SK-N-SH (cell line): ENCODE measurements at regions not wholly inside any gene's neighbourhood (a gene's known extent, or its start where the extent isn't known, plus 50 kb on each side); places are given as distances from the start of the nearest gene placed in this dataset.

Source experiments
- CTCF ChIA-PET: fragments of 300-600, 350-600 bp; formaldehyde crosslinking; extraction: SDS; loops from one replicate; lab custom pipeline; 2021; lab: Yijun Ruan, JAX
- POLR2A ChIA-PET: fragments of 350-600 bp; sonication (Branson Sonifier 250); formaldehyde crosslinking; extraction: SDS; loops from one replicate; lab custom pipeline; 2020; ENCODE audit warnings: antibody characterized with exemption, inconsistent platforms; lab: Yijun Ruan, JAX
- DNase-seq: peaks from one replicate; pipeline ENCODE4 v3.0.0; 2012
- H2AFZ ChIP-seq: fragments of 200-600 bp; sonication (generic); 2 replicates; pipeline ENCODE4 v1.8.1; 2016; ENCODE audit warnings: antibody characterized with exemption, mild to moderate bottlenecking, low read depth
- H3F3A ChIP-seq: fragments of 200-600 bp; sonication (generic); replicated peaks from 2 replicates; pipeline ENCODE3; 2016; ENCODE audit warnings: antibody characterized with exemption, mild to moderate bottlenecking; ENCODE audit not compliant: insufficient read depth
- H3K27ac ChIP-seq, 2 experiments: fragments of 200-500 bp in 1 of 2; fragments of 200-600 bp in 1 of 2; sonication (Bioruptor generic) in 1 of 2; sonication (generic), shearing (Covaris generic) in 1 of 2; 2 replicates each; pipeline versions ENCODE4 v1.5.1 to v1.6.1; 2014 to 2016; ENCODE audit warnings: low read depth in 2 of 2, inconsistent platforms in 1 of 2, low read length in 1 of 2, mild to moderate bottlenecking in 1 of 2, mixed read lengths in 1 of 2
- H3K27me3 ChIP-seq: fragments of 200-600 bp; sonication (generic), shearing (Covaris generic); 2 replicates; pipeline ENCODE4 v1.6.1; 2016; ENCODE audit warnings: mixed run types; ENCODE audit not compliant: insufficient read depth
- H3K36me3 ChIP-seq, 2 experiments: fragments of 200-500 bp in 1 of 2; fragments of 200-600 bp in 1 of 2; sonication (Bioruptor generic) in 1 of 2; sonication (generic) in 1 of 2; replicated peaks in 1 of 2; 2 replicates each; pipeline versions ENCODE3 to v1.5.1; 2014 to 2016; ENCODE audit warnings: low read length in 1 of 2, mild to moderate bottlenecking in 1 of 2; ENCODE audit not compliant: insufficient read depth in 2 of 2, control insufficient read depth in 1 of 2
- H3K4me1 ChIP-seq, 2 experiments: fragments of 200-500 bp in 1 of 2; fragments of 200-600 bp in 1 of 2; sonication (Bioruptor generic) in 1 of 2; sonication (generic), shearing (Covaris generic) in 1 of 2; 2 replicates each; pipeline versions ENCODE4 v1.5.1 to v1.6.1; 2014 to 2016; ENCODE audit warnings: low read depth in 1 of 2, low read length in 1 of 2, mixed run types in 1 of 2; ENCODE audit not compliant: insufficient read depth in 2 of 2, control insufficient read depth in 1 of 2
- H3K4me2 ChIP-seq: fragments of 200-600 bp; sonication (generic), shearing (Covaris generic); 2 replicates; pipeline ENCODE4 v1.6.1; 2017; ENCODE audit warnings: mixed run types
- H3K4me3 ChIP-seq, 2 experiments: fragments of 200-500 bp in 1 of 2; fragments of 200-600 bp in 1 of 2; sonication (Bioruptor generic) in 1 of 2; sonication (generic), shearing (Covaris generic) in 1 of 2; 2 replicates each; pipeline versions ENCODE4 v1.5.1 to v1.8.1; 2014 to 2016; ENCODE audit warnings: low read depth in 2 of 2, inconsistent platforms in 1 of 2, low read length in 1 of 2, mild to moderate bottlenecking in 1 of 2, mixed read lengths in 1 of 2, moderate library complexity in 1 of 2
- H3K79me2 ChIP-seq: fragments of 200-600 bp; sonication (generic); 2 replicates; pipeline ENCODE4 v1.8.1; 2017; ENCODE audit warnings: mild to moderate bottlenecking; ENCODE audit not compliant: insufficient read depth
- H3K9ac ChIP-seq: fragments of 200-600 bp; sonication (generic); 2 replicates; pipeline ENCODE4 v1.6.1; 2017; ENCODE audit warnings: mixed run types
- H3K9me2 ChIP-seq: fragments of 200-600 bp; sonication (generic); 2 replicates; pipeline ENCODE4 v1.6.1; 2017; ENCODE audit warnings: mixed run types
- H3K9me3 ChIP-seq: fragments of 200-600 bp; sonication (generic); 2 replicates; pipeline ENCODE4 v1.6.1; 2017; ENCODE audit warnings: mixed run types, mild to moderate bottlenecking, moderate library complexity
- H4K20me1 ChIP-seq: fragments of 200-600 bp; sonication (generic); 2 replicates; pipeline ENCODE4 v1.6.1; 2017; ENCODE audit warnings: mild to moderate bottlenecking, mixed run types; ENCODE audit not compliant: insufficient read depth
- CHD2 ChIP-seq: fragments of 150-350 bp; IDR thresholded peaks from 2 replicates; pipeline ENCODE4 v1.6.1; 2018; ENCODE audit warnings: low read length; ENCODE audit not compliant: partially characterized antibody
- FOXJ3 ChIP-seq: sonication (generic); formaldehyde crosslinking; IDR thresholded peaks from 2 replicates; pipeline ENCODE4 v1.5.1; 2020; ENCODE audit warnings: mild to moderate bottlenecking, missing genetic modification reagents
- FOXM1 ChIP-seq: IDR thresholded peaks from 2 replicates; pipeline ENCODE4 v1.4.0; 2012; ENCODE audit warnings: low read depth, mild to moderate bottlenecking
- NFIC ChIP-seq: IDR thresholded peaks from 2 replicates; pipeline ENCODE4 v1.4.0; 2012; ENCODE audit warnings: borderline replicate concordance
- NRF1 ChIP-seq: IDR thresholded peaks from 2 replicates; pipeline ENCODE4 v1.6.1; 2012; ENCODE audit warnings: low read depth, mild to moderate bottlenecking, low read length
- POLR2AphosphoS5 ChIP-seq: IDR thresholded peaks from 2 replicates; pipeline ENCODE4 v1.6.1; 2012; ENCODE audit warnings: low read depth, low read length
- RAD21 ChIP-seq: IDR thresholded peaks from 2 replicates; pipeline ENCODE4 v1.6.1; 2012; ENCODE audit warnings: mild to moderate bottlenecking, low read length
- RCOR1 ChIP-seq: fragments of 150-350 bp; IDR thresholded peaks from 2 replicates; pipeline ENCODE4 v1.6.1; 2017; ENCODE audit warnings: antibody characterized with exemption, low read length
- RXRA ChIP-seq: IDR thresholded peaks from 2 replicates; pipeline ENCODE4 v1.4.0; 2012; ENCODE audit warnings: low read depth, mild to moderate bottlenecking, borderline replicate concordance
- TCF12 ChIP-seq: IDR thresholded peaks from 2 replicates; pipeline ENCODE4 v1.4.0; 2012
- TEAD4 ChIP-seq: IDR thresholded peaks from 2 replicates; pipeline ENCODE4 v1.4.0; 2012; ENCODE audit warnings: mild to moderate bottlenecking, borderline replicate concordance; ENCODE audit not compliant: insufficient read depth
- YY1 ChIP-seq: IDR thresholded peaks from 2 replicates; pipeline ENCODE4 v1.4.0; 2012; ENCODE audit warnings: low read depth, mild to moderate bottlenecking
- WGBS: methylation state at CpG from one replicate; pipeline ENCODE4 v1.1.6; 2017; ENCODE audit warnings: low lambda C conversion rate; 5-methylcytosine and 5-hydroxymethylcytosine counted together
- TF ChIP-seq, protein P1 (sequence below): IDR thresholded peaks from 2 replicates; pipeline ENCODE4 v1.4.0; 2012; ENCODE audit warnings: low read depth
- TF ChIP-seq, protein P2 (sequence below): fragments of 150-350 bp; IDR thresholded peaks from 2 replicates; pipeline ENCODE4 v1.6.1; 2016; ENCODE audit warnings: mild to moderate bottlenecking, low read depth, low read length
- TF ChIP-seq, protein P3 (sequence below): fragments of 150-350 bp; IDR thresholded peaks from 2 replicates; pipeline ENCODE4 v1.6.1; 2017; ENCODE audit warnings: antibody characterized with exemption, low read length, low read depth, borderline replicate concordance
- TF ChIP-seq, protein P4 (sequence below): IDR thresholded peaks from 2 replicates; pipeline ENCODE4; 2012
- TF ChIP-seq, protein P5 (sequence below): IDR thresholded peaks from 2 replicates; pipeline ENCODE4 v1.4.0; 2012; ENCODE audit warnings: low read depth, borderline replicate concordance
- TF ChIP-seq, protein P6 (sequence below): IDR thresholded peaks from 2 replicates; pipeline ENCODE4 v1.6.1; 2012; ENCODE audit warnings: mild to moderate bottlenecking, low read depth, low read length, moderate library complexity

DNA sequence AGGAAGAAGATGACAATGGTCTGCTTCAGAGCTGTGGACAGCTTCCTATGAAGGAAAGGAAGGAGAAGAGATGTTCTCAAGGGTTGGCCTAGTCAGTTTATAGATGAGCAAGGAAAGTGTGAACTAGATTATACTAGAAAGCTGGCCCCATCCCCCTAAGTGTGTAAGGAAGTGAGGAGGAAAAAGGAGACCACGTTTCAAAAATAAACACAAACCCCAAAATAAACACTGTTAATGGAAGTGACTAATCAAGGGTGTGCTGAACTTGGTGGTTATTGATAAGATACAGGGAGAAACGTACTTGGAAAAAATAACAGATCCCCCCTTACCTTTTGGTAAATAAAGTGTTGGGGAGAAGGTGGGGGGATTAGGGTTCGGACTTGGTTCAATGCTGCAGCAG is 267.1 kb downstream of the SOX9 start:
- ChIA-PET CTCF (no interaction called here), POLR2A (no interaction called here)
- peaks cover 35% of the 10 kb centered on the region for H3F3A ChIP-seq
- peak overlapping the region; percentile 43 for H3K4me2 ChIP-seq
- H3K27me3 ChIP-seq = no peaks in the 10 kb centered on the region
- H3K4me1 ChIP-seq = peaks cover 6 to 60% of the 10 kb centered on the region in 2 experiments; a peak in 3 of 4 replicates
- peak overlapping the region; percentile 41; the same call in 1 of the 2 replicates for H3K9ac ChIP-seq
- 0 out of 2 replicates have a peak overlapping the region, but pooled peaks have one; percentile 27 for H2AFZ ChIP-seq
- H3K36me3 ChIP-seq = no peaks in the 10 kb centered on the region
- WGBS = 68% methylated on average over 3 of the region's 3 CpGs
- H3K79me2 ChIP-seq = no peaks in the 10 kb centered on the region
- no peaks in the 10 kb centered on the region for H3K9me3 ChIP-seq
- TF ChIP-seq NFIC (no peak), CHD2 (no peak), NRF1 (no peak), YY1 (no peak), RCOR1 (no peak), RAD21 (no peak)
- TF ChIP-seq, protein P1, sequence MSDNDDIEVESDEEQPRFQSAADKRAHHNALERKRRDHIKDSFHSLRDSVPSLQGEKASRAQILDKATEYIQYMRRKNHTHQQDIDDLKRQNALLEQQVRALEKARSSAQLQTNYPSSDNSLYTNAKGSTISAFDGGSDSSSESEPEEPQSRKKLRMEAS = no peak
- TF ChIP-seq, protein P2, sequence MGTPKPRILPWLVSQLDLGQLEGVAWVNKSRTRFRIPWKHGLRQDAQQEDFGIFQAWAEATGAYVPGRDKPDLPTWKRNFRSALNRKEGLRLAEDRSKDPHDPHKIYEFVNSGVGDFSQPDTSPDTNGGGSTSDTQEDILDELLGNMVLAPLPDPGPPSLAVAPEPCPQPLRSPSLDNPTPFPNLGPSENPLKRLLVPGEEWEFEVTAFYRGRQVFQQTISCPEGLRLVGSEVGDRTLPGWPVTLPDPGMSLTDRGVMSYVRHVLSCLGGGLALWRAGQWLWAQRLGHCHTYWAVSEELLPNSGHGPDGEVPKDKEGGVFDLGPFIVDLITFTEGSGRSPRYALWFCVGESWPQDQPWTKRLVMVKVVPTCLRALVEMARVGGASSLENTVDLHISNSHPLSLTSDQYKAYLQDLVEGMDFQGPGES = no peak
- TF ChIP-seq, protein P3, sequence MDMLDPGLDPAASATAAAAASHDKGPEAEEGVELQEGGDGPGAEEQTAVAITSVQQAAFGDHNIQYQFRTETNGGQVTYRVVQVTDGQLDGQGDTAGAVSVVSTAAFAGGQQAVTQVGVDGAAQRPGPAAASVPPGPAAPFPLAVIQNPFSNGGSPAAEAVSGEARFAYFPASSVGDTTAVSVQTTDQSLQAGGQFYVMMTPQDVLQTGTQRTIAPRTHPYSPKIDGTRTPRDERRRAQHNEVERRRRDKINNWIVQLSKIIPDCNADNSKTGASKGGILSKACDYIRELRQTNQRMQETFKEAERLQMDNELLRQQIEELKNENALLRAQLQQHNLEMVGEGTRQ = no peak
- H4K20me1 ChIP-seq = no peaks in the 10 kb centered on the region
- peak overlapping the region in 1 of 2 experiments; percentile 93; a peak in 2 of 4 replicates for H3K27ac ChIP-seq
- no peak overlapping the region for H3K4me3 ChIP-seq
- H3K9me2 ChIP-seq = no peaks in the 10 kb centered on the region
- DNase-seq = no peak

DNA sequence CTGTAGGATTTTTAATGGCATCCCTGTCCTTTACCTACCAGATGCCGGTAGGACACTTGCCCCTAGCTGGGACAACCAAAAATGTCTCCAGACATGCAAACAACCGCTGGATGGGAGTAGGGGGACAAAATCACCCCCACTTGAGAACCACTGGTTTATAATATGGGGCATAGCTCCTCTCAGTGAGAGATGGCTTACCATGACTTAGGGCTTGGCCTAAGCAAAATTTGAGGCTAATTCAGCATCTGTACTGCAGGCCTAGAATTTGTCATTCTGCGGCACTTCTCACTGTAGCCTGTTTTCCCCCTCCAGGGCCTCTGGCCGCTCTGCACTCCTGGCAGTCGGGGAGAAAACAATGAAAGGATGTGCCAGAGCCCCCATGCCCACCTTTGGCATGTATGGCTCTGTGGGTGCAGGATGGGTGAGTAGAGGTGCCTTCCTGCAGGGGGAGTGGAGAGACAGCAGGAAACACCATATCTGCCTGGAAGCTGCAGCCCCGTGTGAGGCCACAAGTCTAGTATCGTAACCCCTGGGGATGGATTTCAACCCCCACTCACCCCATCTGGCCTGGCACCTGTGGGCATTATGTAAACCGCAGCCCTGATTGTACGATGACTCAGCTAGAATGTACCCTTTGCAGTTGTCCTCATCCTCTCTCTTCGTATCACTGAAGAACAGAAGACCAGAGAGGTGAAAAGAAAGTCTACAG is 268.1 kb downstream of the SOX9 start:
- Histone ChIP-seq H3K36me3 (no peaks in the 10 kb centered on the region), H3K4me3 (no peak overlapping the region), H4K20me1 (no peaks in the 10 kb centered on the region), H3K27ac (peak overlapping the region in 1 of 2 experiments; percentile 93; a peak in 2 of 4 replicates), H3K9me3 (no peaks in the 10 kb centered on the region), H3F3A (peaks cover 40% of the 10 kb centered on the region), H3K4me2 (no peak overlapping the region), H3K4me1 (peaks cover 6 to 67% of the 10 kb centered on the region in 2 experiments; a peak in 3 of 4 replicates), H2AFZ (no peak overlapping the region), H3K9ac (no peak overlapping the region), H3K79me2 (no peaks in the 10 kb centered on the region), H3K27me3 (no peaks in the 10 kb centered on the region), H3K9me2 (no peaks in the 10 kb centered on the region)
- no peak for DNase-seq
- POLR2A ChIA-PET = no interaction called here
- WGBS = 71% methylated on average over 10 of the region's 10 CpGs
- CTCF ChIA-PET = interaction anchor here (0.7 to 1.2 kb wide), 7 partner anchors 9 to 147 kb away, joined by 3 to 5 read pairs (median 4); no protein-coding TSS in a partner anchor
- TF ChIP-seq, protein P4, sequence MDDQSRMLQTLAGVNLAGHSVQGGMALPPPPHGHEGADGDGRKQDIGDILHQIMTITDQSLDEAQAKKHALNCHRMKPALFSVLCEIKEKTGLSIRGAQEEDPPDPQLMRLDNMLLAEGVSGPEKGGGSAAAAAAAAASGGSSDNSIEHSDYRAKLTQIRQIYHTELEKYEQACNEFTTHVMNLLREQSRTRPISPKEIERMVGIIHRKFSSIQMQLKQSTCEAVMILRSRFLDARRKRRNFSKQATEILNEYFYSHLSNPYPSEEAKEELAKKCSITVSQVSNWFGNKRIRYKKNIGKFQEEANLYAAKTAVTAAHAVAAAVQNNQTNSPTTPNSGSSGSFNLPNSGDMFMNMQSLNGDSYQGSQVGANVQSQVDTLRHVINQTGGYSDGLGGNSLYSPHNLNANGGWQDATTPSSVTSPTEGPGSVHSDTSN = no peak
- TF ChIP-seq FOXM1 (no peak), TEAD4 (no peak), TCF12 (peak; percentile 85), FOXJ3 (no peak), RXRA (no peak; the same call in 1 of the 2 replicates), POLR2AphosphoS5 (no peak), NFIC (no peak)
- TF ChIP-seq, protein P5, sequence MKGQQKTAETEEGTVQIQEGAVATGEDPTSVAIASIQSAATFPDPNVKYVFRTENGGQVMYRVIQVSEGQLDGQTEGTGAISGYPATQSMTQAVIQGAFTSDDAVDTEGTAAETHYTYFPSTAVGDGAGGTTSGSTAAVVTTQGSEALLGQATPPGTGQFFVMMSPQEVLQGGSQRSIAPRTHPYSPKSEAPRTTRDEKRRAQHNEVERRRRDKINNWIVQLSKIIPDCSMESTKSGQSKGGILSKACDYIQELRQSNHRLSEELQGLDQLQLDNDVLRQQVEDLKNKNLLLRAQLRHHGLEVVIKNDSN = no peak
- TF ChIP-seq, protein P2 = no peak
- TF ChIP-seq, protein P6, sequence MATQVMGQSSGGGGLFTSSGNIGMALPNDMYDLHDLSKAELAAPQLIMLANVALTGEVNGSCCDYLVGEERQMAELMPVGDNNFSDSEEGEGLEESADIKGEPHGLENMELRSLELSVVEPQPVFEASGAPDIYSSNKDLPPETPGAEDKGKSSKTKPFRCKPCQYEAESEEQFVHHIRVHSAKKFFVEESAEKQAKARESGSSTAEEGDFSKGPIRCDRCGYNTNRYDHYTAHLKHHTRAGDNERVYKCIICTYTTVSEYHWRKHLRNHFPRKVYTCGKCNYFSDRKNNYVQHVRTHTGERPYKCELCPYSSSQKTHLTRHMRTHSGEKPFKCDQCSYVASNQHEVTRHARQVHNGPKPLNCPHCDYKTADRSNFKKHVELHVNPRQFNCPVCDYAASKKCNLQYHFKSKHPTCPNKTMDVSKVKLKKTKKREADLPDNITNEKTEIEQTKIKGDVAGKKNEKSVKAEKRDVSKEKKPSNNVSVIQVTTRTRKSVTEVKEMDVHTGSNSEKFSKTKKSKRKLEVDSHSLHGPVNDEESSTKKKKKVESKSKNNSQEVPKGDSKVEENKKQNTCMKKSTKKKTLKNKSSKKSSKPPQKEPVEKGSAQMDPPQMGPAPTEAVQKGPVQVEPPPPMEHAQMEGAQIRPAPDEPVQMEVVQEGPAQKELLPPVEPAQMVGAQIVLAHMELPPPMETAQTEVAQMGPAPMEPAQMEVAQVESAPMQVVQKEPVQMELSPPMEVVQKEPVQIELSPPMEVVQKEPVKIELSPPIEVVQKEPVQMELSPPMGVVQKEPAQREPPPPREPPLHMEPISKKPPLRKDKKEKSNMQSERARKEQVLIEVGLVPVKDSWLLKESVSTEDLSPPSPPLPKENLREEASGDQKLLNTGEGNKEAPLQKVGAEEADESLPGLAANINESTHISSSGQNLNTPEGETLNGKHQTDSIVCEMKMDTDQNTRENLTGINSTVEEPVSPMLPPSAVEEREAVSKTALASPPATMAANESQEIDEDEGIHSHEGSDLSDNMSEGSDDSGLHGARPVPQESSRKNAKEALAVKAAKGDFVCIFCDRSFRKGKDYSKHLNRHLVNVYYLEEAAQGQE = no peak
